ENCODE measurements at regions not wholly inside any gene's neighbourhood (a gene's known extent, or its start where the extent isn't known, plus 50 kb on each side); places are given as distances from the start of the nearest gene placed in this dataset.
A peak's percentile ranks its signal among the peaks of the same experiment; 100 is the strongest.
"Not testable (repeated sequence)": the region's sequence is repeated elsewhere in the genome, so short reads cannot be mapped to it uniquely, and the experiment has no call there.

DNA sequence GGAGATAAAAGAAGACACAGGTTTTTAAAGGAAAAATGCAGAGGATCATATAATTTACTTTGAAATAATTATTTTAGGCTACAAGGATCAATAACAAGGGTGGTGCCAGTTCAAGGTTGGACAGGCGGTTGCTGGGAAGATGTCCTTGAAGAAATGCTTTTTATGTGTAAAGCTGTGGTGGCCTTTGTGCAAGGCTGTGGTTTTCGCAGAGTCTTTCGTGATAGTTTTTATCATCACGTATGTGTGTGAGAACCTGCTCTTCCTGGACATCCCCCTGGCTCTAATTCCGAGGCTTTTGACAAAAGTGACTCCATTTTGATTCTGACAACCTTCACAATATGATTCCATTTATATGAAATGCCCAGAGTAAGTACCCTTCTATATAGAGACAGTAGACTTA lies 85.8 kb upstream of the COG2 start:
- DNase-seq (ENCODE audit: low spot score): no peak

- DNase-seq (ENCODE audit: low spot score): no peak
Measured at GRCh38 chr1:230555814-230556213, 86.5 kb upstream of the COG2 start.

DNA sequence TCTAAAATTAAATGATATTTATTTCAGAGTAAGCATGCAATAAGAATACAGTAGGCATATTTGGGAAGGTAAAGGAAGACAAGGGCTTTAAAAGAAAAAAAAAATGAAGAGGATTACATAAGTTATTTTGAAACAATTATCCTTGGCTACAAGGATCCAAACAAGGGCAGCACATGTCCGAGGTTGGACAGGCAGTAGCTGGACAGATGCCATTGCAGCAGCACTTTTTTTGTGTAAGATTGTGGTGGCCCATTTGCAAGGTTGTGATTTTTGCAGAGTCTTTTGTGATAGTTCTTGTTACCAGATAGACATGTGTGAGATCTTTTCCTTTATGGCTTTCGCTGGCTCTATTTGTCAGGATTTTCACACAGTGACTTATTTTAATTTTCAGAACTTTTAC lies 89.4 kb upstream of the COG2 start:
- DNase-seq (ENCODE audit: low spot score): no peak

DNA sequence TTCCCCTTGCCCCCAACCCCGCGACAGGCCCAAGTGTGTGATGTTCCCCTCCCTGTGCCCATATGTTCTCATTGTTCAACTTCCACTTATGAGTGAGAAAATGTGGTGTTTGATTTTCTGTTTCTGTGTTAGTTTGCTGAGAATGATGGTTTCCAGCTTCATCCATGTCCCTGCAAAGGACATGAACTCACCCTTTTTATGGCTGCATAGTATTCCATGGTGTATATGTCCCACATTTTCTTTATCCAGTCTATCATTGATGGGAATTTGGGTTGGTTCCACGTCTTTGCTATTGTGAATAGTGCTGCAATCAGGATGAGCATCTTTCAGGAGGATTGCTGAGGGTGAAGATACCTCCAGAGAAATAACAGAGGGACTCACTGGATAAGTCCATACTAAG lies 91.3 kb upstream of the COG2 start:
- DNase-seq (ENCODE audit: low spot score): not testable (repeated sequence)

DNA sequence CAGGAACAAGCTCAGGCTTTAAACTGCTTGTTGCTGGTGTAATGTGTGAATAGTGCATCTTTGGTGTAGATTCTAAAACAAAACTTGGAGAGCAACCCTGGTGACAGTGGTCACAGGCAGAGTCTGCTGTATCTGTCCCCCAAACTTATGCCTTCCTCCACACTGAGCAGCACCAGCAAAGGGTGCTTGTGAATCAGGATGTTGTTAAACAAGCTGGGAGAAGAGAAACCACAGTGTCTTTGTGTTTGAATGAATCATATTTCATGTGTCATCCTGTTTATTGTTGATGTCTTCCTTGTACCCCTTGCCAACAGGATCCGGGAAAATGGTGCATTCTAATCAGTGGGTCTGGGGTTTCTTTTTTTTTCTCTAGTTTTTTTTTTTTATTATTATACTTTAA lies 91.9 kb upstream of the COG2 start:
- DNase-seq (ENCODE audit: low spot score): no peak

DNA sequence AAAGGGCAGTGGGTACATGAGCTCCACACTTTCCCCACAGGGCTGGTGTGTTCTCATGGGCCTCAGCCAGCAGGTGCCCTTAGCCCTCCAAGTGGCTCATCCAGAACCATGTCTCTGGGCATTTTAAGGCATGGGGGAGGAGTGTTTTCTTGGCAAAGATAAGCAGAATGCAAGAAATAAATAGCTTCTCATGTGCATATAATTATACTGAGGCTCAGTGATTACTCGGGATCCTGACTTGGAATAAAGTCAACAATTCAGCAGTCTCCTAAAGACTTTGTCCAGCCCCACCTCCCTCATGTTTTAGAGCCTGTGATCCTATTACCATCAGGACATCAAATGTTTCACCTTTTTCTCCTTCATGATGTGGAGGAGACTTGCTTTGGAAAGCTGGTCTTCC lies 92.7 kb upstream of the COG2 start:
- no peak for DNase-seq (ENCODE audit: low spot score)

DNA sequence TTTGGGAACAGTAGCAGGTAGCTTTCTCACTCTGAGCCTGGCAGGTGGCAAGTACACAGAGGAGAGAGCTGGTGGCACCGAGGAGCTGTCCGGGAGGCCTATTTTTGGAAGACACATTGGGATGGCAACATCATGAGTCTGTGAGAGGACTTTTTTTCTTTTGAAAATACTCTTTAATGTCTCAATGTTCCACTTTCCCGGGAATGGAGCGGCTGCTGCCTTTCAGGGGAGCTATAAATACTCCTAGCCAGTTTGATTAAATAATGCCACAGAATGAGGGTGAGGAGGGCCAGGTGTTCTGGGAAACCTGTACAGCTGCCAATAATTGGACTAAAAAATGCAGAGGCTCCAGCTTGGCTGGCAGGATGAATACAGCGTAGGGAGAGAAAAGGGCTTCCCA lies 93.3 kb upstream of the COG2 start:
- DNase-seq (ENCODE audit: low spot score): peak; percentile 6

DNA sequence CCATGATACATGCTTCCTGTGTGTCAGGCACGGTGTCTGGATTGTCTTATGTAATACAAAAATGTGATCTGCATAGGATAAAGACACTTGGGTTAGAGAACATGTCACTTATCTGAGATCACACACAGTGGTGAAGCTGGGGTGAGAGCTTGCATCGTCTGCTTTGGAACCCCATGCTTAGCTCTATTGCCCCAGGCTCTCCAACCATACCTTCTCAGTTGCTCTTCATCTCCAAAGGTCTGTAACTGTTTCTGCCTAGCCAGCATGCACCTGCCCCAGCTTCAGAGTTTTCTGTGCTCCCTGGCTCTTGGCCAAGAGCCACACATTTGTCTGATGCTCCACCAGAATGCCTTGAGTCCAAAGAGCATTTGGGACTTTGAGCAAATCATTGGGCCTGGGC lies 93.9 kb upstream of the COG2 start:
- no peak for DNase-seq (ENCODE audit: low spot score)

DNA sequence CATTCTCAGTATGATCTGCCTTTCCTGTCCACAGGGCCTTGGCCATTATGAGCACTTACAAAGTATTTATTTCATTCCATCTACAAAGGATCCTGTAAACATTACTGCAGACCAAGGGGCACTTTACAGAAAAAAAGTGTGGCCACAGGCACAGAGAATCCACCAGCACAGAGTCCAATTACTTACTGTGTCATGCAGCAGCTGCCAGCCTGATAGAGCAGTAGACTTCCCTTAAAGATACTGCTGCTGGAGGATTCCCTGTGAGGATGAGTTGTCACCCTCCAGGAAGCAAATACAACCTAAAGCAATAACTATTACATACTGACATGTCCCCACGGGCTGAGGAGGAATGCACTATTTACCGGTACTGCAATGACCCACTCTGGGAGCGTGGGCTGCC lies 97.1 kb upstream of the COG2 start:
- DNase-seq (ENCODE audit: low spot score): no peak

DNA sequence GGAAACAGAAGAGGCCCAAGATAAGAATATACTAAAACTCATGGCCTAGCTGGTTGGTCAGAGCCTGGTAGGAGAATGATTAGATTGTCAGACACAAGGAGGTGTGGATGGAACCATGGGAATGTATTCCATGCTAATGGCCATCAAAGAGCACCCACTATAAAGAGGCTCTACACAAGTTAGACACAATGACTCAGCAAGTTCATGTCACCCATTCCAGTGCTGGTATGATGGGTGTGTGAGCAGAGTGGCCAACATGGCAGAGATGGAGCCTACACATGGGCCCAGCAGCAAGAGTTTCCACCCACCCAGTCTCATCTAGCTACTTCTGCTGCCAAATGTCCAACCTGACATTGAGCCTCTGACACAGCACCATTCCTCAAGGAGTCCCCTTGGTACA lies 97.5 kb upstream of the COG2 start:
- DNase-seq (ENCODE audit: low spot score): no peak

DNA sequence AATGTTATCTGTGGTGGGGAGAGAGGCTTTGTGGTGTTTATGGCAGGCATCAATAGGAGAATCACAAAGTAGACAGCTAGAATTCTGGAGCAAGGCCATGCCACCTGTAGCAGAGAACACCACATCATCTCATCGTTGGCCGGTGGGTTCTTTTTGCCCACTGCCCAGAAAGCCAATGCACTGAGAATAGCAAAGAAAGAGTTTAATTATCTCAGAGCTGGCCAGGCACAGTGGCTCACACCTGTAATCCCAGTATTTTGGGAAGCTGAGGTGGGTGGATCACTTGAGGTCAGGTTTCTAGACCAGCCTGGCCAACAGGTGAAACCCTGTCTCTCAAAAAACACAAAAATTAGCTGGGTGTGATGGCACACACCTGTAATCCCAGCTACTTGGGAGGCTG lies 99.2 kb upstream of the COG2 start:
- no peak for DNase-seq (ENCODE audit: low spot score)

DNA sequence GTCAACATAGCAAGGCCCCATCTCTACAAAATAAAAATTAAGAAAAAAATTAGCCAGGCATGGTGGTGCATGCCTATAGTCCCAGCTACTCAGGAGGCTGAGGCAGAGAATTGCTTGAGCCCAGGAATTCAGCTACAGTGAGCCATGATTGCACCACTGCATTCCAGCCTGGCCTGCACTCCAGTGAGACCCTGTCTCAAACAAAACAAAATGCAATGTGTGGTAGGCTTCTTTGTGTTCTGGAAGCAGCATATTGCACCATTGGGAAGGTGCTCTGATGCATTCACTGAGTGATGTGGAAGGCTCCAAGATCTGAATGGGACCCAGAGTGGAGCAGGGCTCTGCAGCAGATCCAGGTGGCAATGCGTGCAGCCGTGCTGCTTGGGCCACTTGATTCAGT lies 99.6 kb upstream of the COG2 start:
- no peak for DNase-seq (ENCODE audit: low spot score)

- DNase-seq (ENCODE audit: low spot score): no peak
Measured at GRCh38 chr1:230542054-230542453, 100.2 kb upstream of the COG2 start.

DNA sequence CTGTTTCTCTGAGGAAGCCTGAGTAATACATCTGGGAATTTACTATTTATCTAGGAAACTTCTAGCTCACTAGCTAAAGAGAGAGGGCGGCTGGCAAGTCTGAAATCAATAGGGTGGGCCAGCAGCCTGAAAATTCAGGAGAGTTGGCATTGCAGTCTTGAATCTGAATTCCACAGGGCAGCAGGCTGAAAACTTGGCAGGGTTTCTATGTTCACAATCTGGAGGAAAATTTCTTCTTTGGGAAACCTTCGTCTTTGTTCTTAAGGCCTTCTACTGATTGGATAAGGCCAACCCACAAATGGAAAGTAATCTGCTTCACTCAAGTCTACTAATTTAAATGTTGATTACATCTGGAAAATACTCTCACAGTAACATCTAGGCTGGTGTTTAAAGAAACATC lies 101.0 kb upstream of the COG2 start:
- no peak for DNase-seq (ENCODE audit: low spot score)

GRCh38 chr1:230540421-230541155 lies 101.7 kb upstream of the COG2 start:
- no peak for DNase-seq (ENCODE audit: low spot score)

DNA sequence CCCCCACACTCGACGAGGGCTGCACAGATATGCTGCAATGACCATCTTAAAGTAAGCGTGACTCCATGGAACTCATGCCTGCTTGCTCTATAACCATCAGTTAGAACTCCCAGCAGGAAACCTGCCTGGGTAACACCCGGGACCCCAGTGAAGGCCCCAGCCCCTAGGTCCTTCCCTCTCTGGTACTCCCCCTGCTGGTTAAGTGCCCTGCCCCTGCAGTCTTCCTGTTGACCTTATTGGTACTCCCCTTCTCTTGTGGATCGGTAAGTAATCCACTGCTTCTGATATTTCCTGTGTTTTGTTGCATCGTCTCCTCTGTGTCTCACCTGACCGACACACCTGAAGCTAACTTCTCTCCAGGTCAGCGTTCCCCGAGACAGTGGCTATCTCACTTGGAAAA lies 104.8 kb upstream of the COG2 start:
- DNase-seq (ENCODE audit: low spot score): no peak

- DNase-seq (ENCODE audit: low spot score): no peak
Measured at GRCh38 chr1:230536641-230537155, 105.6 kb upstream of the COG2 start.

- DNase-seq (ENCODE audit: low spot score): no peak
Measured at GRCh38 chr1:230534224-230534623, 108.1 kb upstream of the COG2 start.

DNA sequence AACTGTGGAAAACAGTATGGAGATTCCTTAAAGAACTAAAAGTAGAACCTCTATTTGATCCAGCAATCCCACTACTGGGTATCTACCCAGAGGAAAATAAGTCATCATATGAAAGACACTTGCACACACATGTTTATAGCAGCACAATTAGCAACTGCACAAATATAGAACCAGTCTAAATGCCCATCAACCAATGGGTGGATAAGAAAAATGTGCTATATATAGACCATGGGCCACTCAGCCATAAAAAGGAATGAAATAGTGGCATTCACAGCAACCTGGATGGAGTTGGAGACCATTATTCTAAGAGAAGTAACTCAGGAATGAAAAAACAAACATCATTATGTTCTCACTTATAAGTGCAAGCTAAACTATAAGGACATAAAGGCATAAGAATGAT lies 105.0 kb upstream of the PGBD5 start:
- DNase-seq (ENCODE audit: low spot score): no peak

- no peak for DNase-seq (ENCODE audit: low spot score)
Measured at GRCh38 chr1:230519246-230519645, 93.1 kb upstream of the PGBD5 start.

DNA sequence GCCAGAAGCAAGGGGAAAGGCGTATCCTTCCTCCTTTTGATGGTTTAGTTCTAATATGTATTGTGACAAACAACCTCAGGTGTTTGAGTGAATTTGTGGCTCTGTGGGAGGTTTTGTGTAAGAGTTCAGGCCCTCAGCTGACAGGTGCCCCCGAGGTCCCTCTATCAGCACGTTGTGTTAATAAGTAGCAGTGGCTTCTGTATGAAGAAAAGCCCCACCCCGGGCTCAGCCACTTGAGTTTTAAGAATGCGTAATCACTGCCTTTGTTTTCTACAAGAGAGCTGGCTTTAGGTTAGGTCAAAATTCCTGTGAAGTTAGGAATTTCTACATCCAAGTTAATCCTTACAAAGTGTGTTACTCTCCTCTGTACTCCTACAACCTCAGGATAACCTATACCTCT lies 92.4 kb upstream of the PGBD5 start:
- DNase-seq (ENCODE audit: low spot score): no peak

DNA sequence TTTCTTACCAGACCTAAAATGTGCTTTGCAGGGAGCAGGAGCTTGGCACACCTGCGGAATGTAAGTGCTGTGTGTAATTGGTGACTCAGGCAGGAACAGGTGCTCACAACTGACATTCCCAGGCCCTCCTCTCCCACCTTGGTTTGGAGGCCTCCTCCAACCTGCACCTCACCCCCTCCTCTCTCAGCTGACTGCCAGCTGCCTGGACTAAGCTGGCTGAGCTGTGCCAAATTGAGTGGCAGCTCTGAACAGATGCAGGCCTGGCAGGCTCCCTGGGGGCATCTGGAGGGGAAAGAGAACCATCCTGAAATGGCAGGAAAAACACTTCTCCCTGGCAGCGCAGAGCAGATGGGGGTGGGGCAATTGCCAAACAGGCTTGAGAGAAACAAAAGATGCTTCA lies 91.7 kb upstream of the PGBD5 start:
- peak; percentile 41 for DNase-seq (ENCODE audit: low spot score)

- DNase-seq (ENCODE audit: low spot score): no peak
Measured at GRCh38 chr1:230517326-230517725, 91.2 kb upstream of the PGBD5 start.

DNA sequence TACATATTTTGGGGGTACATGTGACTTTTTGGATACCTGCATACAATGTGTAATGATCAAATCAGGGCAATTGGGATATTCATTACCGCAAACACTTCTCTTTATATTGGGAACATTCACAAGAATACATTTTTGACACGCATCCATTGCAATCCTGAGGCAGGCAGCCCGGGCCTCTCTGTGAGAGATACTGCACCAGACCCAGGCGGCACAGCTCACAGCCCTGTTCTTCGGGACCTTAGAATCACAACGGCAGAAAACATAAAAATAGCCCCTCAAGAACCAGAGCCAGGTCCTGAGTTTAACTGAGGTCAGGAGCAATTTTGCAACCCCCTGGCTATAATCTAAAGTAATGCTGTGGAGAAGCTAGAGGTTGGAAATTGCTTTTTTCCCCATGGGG lies 90.8 kb upstream of the PGBD5 start:
- no peak for DNase-seq (ENCODE audit: low spot score)
